ENCODE measurements at regions not wholly inside any gene's neighbourhood (a gene's known extent, or its start where the extent isn't known, plus 50 kb on each side); places are given as distances from the start of the nearest gene placed in this dataset.

DNA sequence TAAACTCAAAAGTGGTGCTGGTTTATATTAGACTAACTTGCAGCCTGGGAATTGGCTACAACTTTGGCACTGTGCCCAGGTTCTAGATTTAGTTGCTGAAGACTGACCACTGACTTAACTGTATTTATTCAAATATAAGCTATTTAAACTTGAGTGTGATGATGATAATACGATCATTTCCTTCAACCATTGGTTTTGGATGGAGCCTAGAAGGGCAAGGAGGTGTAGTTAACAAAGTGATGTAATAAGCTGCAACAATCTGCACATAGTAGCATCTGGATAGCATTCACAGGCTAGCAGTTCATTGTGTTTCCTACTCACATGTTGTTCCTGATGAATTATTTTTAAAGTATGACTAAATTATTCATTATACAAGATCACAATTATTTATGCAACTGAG lies 55.2 kb upstream of the DACH1 start:
- TF ChIP-seq, protein P1, sequence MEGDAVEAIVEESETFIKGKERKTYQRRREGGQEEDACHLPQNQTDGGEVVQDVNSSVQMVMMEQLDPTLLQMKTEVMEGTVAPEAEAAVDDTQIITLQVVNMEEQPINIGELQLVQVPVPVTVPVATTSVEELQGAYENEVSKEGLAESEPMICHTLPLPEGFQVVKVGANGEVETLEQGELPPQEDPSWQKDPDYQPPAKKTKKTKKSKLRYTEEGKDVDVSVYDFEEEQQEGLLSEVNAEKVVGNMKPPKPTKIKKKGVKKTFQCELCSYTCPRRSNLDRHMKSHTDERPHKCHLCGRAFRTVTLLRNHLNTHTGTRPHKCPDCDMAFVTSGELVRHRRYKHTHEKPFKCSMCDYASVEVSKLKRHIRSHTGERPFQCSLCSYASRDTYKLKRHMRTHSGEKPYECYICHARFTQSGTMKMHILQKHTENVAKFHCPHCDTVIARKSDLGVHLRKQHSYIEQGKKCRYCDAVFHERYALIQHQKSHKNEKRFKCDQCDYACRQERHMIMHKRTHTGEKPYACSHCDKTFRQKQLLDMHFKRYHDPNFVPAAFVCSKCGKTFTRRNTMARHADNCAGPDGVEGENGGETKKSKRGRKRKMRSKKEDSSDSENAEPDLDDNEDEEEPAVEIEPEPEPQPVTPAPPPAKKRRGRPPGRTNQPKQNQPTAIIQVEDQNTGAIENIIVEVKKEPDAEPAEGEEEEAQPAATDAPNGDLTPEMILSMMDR (IDR thresholded peaks at IDR 0.05) = no peak
- TF ChIP-seq POLR2A (IDR thresholded peaks at IDR 0.05) = no peak

Data from adrenal gland (tissue), 5 donors.